Body of pancreas (tissue), 4 donors: ENCODE measurements at regions not wholly inside any gene's neighbourhood (a gene's known extent, or its start where the extent isn't known, plus 50 kb on each side); places are given as distances from the start of the nearest gene placed in this dataset.

ENCODE experiments used
- CTCF ChIP-seq, 7 experiments: fragments of 450-650 bp in 4 of 7; fragments of 200-600 bp in 3 of 7; sonication (generic) in 3 of 7; IDR thresholded peaks; one replicate each; pipeline ENCODE4 v1.5.1; 2016 to 2019; ENCODE audit warnings: antibody characterized with exemption in 7 of 7
- POLR2A ChIP-seq, 3 donors: fragments of 450-650 bp; IDR thresholded peaks; one replicate each; pipeline ENCODE4 v1.6.1; 2016; ENCODE audit warnings: antibody characterized with exemption in 3 of 3, mild to moderate bottlenecking in 2 of 3

DNA sequence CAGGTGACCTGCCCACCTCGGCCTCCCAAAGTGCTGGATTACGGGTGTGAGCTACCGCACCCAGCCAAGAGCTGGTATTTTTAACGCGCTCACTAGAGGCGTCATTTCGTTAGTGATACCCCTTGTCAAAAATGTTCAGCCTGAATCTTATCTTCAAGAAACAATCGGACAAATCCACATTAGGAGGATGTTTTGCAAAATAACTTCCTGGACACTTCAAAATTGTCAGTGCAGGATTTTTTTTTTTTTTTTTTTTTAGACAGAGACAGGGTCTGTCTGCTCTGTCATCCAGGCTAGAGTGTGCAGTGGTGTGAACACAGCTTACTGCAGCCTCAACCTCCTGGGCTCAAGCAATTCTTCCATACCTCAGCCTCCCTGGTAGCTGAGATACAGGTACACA, 63.0 kb downstream of the RMI2 start:
- TF ChIP-seq CTCF (IDR thresholded peaks at IDR 0.05), result no peak
- TF ChIP-seq POLR2A (IDR thresholded peaks at IDR 0.05), result no peak
